ENCODE measurements at regions not wholly inside any gene's neighbourhood (a gene's known extent, or its start where the extent isn't known, plus 50 kb on each side); places are given as distances from the start of the nearest gene placed in this dataset.

GRCh38 chrX:46366381-46367207 lies 178.6 kb downstream of the ZNF674 start:
- intact Hi-C loops (cut with DNase I; ENCODE audit: low total_unique reads): no loop called here
- no peak overlapping the region for H3K27ac ChIP-seq
- WGBS, 2 donors (ENCODE audit: low coverage in 1 of 2): 81% methylated on average over 2 of the region's 2 CpGs; no CpG with 5 or more reads in 1 of the 2 donors
- H3K9me3 ChIP-seq: no peaks in the 10 kb centered on the region
- DNase-seq: no peak
- no peaks in the 10 kb centered on the region for H3K27me3 ChIP-seq
- H3K4me3 ChIP-seq: no peak overlapping the region
- TF ChIP-seq EP300 (IDR thresholded peaks at IDR 0.05; ENCODE audit: low read depth): no peak
- no peak for TF ChIP-seq POLR2A (IDR thresholded peaks at IDR 0.05)
- TF ChIP-seq CTCF (IDR thresholded peaks at IDR 0.05): no peak
- TF ChIP-seq POLR2AphosphoS5 (IDR thresholded peaks at IDR 0.05): no peak
- H3K4me1 ChIP-seq: no peaks in the 10 kb centered on the region
- no peaks in the 10 kb centered on the region for H3K36me3 ChIP-seq
- in situ Hi-C loops (cut with MboI; ENCODE audit: low pct_ligation_motif_present in 1 of 4, low pct_unique_long_range_greater_than_20kb in 1 of 4, low sequenced_read_pairs in 3 of 4): no loop called here

GRCh38 chrX:46354481-46354880 lies 190.7 kb downstream of the ZNF674 start:
- Histone ChIP-seq H3K4me1 (no peaks in the 10 kb centered on the region), H3K27ac (no peak overlapping the region), H3K9me3 (no peaks in the 10 kb centered on the region), H3K4me3 (no peak overlapping the region), H3K36me3 (no peaks in the 10 kb centered on the region), H3K27me3 (no peaks in the 10 kb centered on the region)
- no peak for TF ChIP-seq CTCF (IDR thresholded peaks at IDR 0.05)
- no peak for TF ChIP-seq POLR2AphosphoS5 (IDR thresholded peaks at IDR 0.05)
- TF ChIP-seq POLR2A (IDR thresholded peaks at IDR 0.05): no peak
- TF ChIP-seq EP300 (IDR thresholded peaks at IDR 0.05; ENCODE audit: low read depth): no peak
- in situ Hi-C loops (cut with MboI; ENCODE audit: low pct_ligation_motif_present in 1 of 4, low pct_unique_long_range_greater_than_20kb in 1 of 4, low sequenced_read_pairs in 3 of 4): no loop called here
- intact Hi-C loops (cut with DNase I; ENCODE audit: low total_unique reads): no loop called here
- DNase-seq: no peak
- 74 to 100% methylated on average over 1 of the region's 1 CpG for WGBS, 2 donors (ENCODE audit: low coverage in 1 of 2)

- DNase-seq: no peak
- Histone ChIP-seq H3K27ac (no peak overlapping the region), H3K4me1 (no peaks in the 10 kb centered on the region), H3K27me3 (no peaks in the 10 kb centered on the region), H3K4me3 (no peak overlapping the region), H3K36me3 (no peaks in the 10 kb centered on the region), H3K9me3 (no peaks in the 10 kb centered on the region)
- intact Hi-C loops (cut with DNase I; ENCODE audit: low total_unique reads): no loop called here
- TF ChIP-seq POLR2A (IDR thresholded peaks at IDR 0.05): no peak
- TF ChIP-seq CTCF (IDR thresholded peaks at IDR 0.05): no peak
- no peak for TF ChIP-seq POLR2AphosphoS5 (IDR thresholded peaks at IDR 0.05)
- no peak for TF ChIP-seq EP300 (IDR thresholded peaks at IDR 0.05; ENCODE audit: low read depth)
- in situ Hi-C loops (cut with MboI; ENCODE audit: low pct_ligation_motif_present in 1 of 4, low pct_unique_long_range_greater_than_20kb in 1 of 4, low sequenced_read_pairs in 3 of 4): no loop called here
- WGBS, 2 donors (ENCODE audit: low coverage in 1 of 2): 50% methylated on average over 1 of the region's 1 CpG; no CpG with 5 or more reads in 1 of the 2 donors
These were observed 203.4 kb downstream of the ZNF674 start for GRCh38 chrX:46341767-46342322.

GRCh38 chrX:46340696-46341095 lies 204.5 kb downstream of the ZNF674 start:
- H3K4me3 ChIP-seq: no peak overlapping the region
- in situ Hi-C loops (cut with MboI; ENCODE audit: low pct_ligation_motif_present in 1 of 4, low pct_unique_long_range_greater_than_20kb in 1 of 4, low sequenced_read_pairs in 3 of 4) (no loop called here), intact Hi-C loops (cut with DNase I; ENCODE audit: low total_unique reads) (no loop called here)
- H3K4me1 ChIP-seq: no peaks in the 10 kb centered on the region
- TF ChIP-seq CTCF (IDR thresholded peaks at IDR 0.05): no peak
- no peak for TF ChIP-seq EP300 (IDR thresholded peaks at IDR 0.05; ENCODE audit: low read depth)
- no peak for TF ChIP-seq POLR2AphosphoS5 (IDR thresholded peaks at IDR 0.05)
- TF ChIP-seq POLR2A (IDR thresholded peaks at IDR 0.05): no peak
- no peaks in the 10 kb centered on the region for H3K36me3 ChIP-seq
- no peaks in the 10 kb centered on the region for H3K9me3 ChIP-seq
- H3K27me3 ChIP-seq: no peaks in the 10 kb centered on the region
- H3K27ac ChIP-seq: no peak overlapping the region
- no peak for DNase-seq

Measured in transverse colon (tissue), 4 donors.